Uterus (tissue), 2 donors: ENCODE measurements at regions not wholly inside any gene's neighbourhood (a gene's known extent, or its start where the extent isn't known, plus 50 kb on each side); places are given as distances from the start of the nearest gene placed in this dataset.

ENCODE experiments used
- POLR2A ChIP-seq, 2 donors: fragments of 450-650 bp; IDR thresholded peaks; one replicate each; pipeline ENCODE4 v1.6.1; 2016; ENCODE audit warnings: antibody characterized with exemption in 2 of 2, mild to moderate bottlenecking in 1 of 2, moderate library complexity in 1 of 2
- TF ChIP-seq, protein P1 (sequence below), 4 experiments: fragments of 200-600 bp in 2 of 4; fragments of 450-650 bp in 2 of 4; sonication (generic) in 2 of 4; IDR thresholded peaks; one replicate each; pipeline ENCODE4 v1.5.1; 2016 to 2019; ENCODE audit warnings: antibody characterized with exemption in 4 of 4, mild to moderate bottlenecking in 2 of 4, moderate library complexity in 1 of 4

DNA sequence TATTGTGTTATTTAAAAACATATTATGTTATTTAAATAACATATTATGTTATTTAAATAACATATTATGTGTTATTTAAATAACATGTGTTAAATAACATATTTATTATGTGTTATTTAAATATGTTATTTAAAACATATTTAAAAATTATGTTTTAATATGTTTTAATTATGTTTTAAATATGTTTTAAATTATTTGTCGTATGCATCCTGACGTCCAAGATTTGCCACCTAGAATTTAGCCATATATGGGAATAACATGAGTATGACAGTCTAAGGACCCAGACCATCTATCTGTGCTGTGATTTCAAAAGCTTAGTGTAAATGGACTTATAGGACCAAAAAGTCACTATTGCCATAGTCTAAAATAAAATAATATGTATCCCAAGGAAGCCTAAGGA lies 484.3 kb upstream of the KLHL29 start:
- TF ChIP-seq, protein P1, sequence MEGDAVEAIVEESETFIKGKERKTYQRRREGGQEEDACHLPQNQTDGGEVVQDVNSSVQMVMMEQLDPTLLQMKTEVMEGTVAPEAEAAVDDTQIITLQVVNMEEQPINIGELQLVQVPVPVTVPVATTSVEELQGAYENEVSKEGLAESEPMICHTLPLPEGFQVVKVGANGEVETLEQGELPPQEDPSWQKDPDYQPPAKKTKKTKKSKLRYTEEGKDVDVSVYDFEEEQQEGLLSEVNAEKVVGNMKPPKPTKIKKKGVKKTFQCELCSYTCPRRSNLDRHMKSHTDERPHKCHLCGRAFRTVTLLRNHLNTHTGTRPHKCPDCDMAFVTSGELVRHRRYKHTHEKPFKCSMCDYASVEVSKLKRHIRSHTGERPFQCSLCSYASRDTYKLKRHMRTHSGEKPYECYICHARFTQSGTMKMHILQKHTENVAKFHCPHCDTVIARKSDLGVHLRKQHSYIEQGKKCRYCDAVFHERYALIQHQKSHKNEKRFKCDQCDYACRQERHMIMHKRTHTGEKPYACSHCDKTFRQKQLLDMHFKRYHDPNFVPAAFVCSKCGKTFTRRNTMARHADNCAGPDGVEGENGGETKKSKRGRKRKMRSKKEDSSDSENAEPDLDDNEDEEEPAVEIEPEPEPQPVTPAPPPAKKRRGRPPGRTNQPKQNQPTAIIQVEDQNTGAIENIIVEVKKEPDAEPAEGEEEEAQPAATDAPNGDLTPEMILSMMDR (IDR thresholded peaks at IDR 0.05), result no peak
- no peak for TF ChIP-seq POLR2A (IDR thresholded peaks at IDR 0.05)
